Muscle of arm (tissue), 1 donor: ENCODE measurements at regions not wholly inside any gene's neighbourhood (a gene's known extent, or its start where the extent isn't known, plus 50 kb on each side); places are given as distances from the start of the nearest gene placed in this dataset.
A peak's percentile ranks its signal among the peaks of the same experiment; 100 is the strongest.

ENCODE experiments used
- DNase-seq: peaks from one replicate; pipeline ENCODE4 v3.0.0-alpha.2; 2013

DNA sequence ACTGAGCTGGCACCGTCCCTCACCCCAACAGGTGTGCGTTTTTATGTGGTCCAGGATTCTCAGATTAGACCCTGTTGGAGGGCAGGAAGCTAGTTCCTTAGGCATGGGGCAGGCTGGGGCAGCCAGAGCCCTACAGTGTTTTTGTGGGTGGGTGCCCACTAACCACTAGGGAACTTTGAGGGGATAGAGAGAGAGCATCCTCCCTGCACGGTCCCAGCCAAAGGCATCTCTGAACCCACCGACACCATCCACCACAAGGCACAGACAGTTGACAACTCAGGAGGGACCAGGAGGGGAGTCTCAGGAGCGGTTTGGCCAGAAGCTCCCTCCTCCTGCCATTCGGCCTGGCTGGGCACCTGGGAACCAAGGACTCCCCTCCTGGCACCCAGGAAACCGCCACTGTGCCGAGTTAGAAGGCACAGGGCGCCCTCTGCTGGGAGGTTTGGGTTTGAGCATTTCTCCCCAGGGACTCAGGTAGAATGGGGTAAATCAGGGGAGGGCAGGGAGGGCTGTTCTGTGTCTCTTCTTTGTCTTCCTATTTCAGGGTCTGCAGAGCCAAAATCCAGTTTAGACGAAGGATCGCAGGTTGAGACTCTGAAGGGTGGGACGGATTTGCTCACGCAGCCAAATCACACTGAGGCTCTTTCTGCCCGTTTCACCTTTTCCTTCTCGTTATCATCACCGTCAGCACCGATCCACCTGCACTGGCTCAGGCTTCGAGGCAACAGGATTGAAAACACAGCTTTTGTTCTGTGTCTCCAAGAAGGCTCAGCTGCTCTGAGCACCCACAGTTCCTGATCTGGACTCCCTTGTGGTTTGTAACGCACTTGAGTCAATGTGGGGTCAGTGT is 84.8 kb upstream of the COL13A1 start:
- no peak for DNase-seq

- no peak for DNase-seq
Measured at GRCh38 chr10:69718951-69719350, 82.8 kb upstream of the COL13A1 start.

DNA sequence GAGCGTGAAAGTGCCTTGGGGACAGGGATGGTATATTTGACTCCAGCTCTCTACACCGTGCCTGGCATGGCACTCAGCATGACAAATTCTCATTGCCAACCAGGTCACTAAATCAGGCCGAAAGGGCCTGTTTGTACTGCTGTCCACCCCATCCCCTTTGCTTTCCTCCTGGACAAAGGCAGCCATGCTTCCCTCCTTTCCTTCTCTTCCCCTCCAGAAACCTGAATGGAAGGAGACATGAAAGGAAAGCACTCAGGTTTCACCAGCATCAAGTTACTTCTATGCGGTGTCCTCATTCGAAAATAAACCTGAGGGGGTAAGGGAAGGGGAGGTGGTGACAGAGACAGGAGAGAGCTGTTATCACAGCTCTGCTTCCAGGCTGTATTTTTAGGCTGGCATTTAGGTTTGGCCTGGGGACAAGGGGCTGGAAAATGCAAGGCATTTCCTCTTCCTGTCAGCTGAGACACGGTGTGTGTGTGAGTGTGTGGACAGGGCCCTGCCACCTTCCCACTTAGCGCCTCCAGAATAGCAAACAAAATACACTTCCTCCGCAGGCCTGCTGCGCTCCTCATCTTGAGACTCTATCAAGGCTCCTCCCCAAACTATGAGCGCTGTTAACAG is 79.9 kb upstream of the COL13A1 start:
- DNase-seq, result no peak

- DNase-seq, result no peak
Measured at GRCh38 chr10:69723653-69724052, 78.1 kb upstream of the COL13A1 start.

GRCh38 chr10:69726850-69727249 is 74.9 kb upstream of the COL13A1 start:
- DNase-seq, result no peak

- DNase-seq, result no peak
Measured at GRCh38 chr10:69728335-69728870, 73.3 kb upstream of the COL13A1 start.

- DNase-seq, result no peak
Measured at GRCh38 chr10:69729326-69730048, 72.2 kb upstream of the COL13A1 start.

DNA sequence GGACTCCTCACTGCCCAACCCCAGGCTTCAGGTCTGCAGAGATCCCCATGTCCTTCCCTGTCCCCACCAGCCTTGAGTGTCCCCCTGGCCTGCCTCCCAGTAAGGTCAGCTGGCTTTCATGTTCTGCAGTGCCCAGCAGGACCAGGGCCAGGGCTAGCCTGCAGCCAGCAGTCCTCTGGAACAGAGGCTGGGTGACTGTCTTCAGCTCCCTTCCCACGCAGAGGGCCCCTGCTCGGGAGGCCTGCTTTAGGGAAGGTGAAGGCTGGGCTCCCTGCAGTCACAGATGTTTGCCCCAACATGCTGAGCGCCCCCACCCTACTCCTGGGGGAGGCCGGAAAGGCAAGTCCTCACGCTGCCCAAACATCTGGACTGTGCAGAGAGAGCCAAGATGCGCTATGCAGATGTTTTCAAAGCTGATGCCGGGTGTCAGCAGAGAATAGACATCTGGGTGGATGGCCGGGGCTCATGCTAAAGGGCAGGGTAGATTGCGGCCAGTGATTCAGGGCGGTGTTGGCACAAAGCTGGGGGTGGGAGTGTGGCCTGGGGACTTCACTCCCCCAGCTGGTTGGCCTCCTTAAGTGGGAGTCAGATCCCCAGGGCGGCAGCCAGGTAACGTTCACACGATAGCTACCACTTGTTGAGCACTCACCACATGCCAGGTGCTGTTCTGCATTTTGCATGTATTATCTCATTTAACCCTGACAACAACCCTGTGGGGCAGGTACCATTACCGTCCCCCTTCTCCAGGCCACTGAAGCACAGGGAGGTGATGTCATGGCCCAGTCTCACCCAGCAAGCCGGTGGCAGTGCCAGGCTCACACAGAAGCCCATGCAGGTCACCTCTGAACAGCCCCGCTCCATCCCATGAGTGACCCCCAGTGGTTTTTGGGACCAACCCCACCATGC is 71.2 kb upstream of the COL13A1 start:
- DNase-seq, result peak; percentile 54

- no peak for DNase-seq
Measured at GRCh38 chr10:69731184-69731583, 70.5 kb upstream of the COL13A1 start.

DNA sequence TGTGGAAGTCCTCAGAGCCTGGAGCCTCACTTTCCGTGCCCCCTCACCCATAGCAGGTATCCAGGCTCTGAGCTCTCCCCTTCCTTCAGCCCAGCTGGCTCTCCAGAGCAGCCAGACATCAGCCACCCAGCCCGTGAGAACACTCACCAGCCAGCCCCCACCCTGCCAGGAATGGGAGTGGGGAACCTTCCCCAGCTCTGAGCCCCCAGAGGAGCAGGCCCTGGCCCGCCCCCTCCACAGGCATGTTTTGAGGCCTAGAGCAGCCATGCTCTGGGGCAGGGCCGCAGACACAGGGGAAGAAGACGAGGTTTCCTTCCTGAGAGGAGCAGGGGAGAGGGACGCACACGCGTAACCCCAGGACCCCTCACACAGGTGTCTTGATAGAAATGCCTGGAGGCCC is 70.0 kb upstream of the COL13A1 start:
- no peak for DNase-seq

- DNase-seq, result no peak
Measured at GRCh38 chr10:69732147-69732825, 69.4 kb upstream of the COL13A1 start.

GRCh38 chr10:69732826-69733150 is 68.9 kb upstream of the COL13A1 start:
- DNase-seq, result no peak

DNA sequence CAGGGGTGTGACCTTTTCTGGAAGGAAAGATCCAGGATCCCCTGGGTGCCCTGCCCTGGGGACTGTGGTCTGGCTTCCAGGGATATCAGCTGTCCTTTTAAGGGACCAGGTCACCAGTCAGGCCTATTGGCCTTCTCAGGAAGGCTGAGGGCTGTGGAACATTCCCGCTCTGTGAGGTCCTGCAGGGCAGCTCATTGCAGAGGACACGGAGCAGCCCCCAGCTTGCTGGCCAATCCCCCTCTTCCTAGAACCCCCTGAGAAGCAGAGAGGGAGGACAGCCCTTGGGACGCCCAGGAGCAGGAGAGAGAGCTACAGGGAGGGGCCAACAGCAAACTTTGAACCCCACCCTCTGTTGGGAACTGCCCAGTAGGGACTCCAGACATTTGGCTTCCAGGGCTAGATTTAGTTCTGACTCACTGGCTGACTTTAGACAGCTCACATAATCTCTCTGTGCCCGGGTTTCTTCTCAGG is 67.9 kb upstream of the COL13A1 start:
- no peak for DNase-seq

GRCh38 chr10:69734416-69734796 is 67.3 kb upstream of the COL13A1 start:
- no peak for DNase-seq

- no peak for DNase-seq
Measured at GRCh38 chr10:69734797-69735468, 66.8 kb upstream of the COL13A1 start.

- DNase-seq, result no peak
Measured at GRCh38 chr10:69736886-69737641, 64.6 kb upstream of the COL13A1 start.

DNA sequence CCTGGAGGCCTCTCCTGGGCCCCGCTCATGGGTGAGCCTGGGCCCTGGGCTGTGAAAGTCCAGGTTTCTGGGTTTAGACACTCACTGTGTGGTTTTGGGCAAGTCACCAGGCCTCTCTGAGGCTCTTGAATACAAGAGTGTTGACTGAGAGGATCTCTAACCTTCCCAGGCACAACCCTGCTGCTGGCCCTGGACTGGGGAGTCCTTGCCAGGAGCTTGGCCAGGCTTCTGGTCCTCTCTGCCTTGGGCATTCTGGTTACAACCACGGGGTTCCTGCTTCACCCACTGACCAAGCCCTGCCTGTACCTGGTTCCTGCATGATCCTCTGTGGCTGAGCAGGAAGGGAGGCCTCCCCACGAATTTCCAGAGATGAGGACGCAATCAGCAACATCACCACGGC is 63.6 kb upstream of the COL13A1 start:
- DNase-seq, result no peak

DNA sequence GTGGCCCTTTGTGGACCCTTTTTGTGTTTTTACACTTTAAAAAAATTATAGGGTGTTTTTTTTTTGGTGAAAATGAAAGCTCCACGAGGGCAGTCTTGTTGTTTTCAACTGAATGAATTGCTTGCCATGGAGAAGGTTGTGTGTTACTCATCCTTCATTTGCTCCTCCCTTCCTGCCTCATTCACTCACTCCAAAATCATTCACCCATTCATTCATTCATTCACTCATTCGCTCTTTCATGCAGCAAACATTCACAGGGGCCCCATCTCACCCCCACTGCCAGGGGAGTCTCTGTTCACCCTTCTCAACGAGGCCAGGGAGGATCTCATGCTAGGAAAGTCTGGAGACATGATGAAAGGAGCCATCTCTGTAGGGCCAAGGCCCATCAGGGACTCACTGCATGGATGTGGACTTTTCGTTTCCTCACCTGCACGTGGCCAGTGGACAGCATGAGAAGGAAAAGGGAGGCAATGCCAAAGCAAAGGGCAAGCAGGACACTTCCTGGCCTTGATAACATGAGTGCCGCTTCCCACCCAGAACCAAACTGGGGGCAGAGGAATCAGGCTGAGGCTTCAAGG is 62.8 kb upstream of the COL13A1 start:
- no peak for DNase-seq

- DNase-seq, result no peak
Measured at GRCh38 chr10:69739634-69740033, 62.1 kb upstream of the COL13A1 start.
